ENCODE measurements at regions not wholly inside any gene's neighbourhood (a gene's known extent, or its start where the extent isn't known, plus 50 kb on each side); places are given as distances from the start of the nearest gene placed in this dataset.
A peak's percentile ranks its signal among the peaks of the same experiment; 100 is the strongest.

DNA sequence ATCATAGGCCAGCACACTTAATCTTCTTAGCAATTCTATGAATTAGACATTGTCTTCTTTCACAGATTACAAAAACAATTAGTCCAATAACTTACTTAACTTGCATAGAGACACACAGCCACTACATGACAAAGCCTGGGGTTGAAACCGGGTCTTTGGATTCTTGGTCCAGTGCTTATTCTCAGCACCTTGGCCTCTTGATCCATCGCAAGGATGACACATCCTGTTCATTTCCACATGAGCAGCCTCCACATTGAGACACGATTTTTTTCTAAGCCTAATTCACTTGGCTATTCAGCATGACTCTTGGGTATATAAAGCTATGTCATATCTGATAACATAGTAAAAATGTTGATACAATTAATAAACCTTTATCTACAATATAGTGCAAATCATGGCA lies 221.0 kb upstream of the FOXD3 start:
- TF ChIP-seq, protein P1, sequence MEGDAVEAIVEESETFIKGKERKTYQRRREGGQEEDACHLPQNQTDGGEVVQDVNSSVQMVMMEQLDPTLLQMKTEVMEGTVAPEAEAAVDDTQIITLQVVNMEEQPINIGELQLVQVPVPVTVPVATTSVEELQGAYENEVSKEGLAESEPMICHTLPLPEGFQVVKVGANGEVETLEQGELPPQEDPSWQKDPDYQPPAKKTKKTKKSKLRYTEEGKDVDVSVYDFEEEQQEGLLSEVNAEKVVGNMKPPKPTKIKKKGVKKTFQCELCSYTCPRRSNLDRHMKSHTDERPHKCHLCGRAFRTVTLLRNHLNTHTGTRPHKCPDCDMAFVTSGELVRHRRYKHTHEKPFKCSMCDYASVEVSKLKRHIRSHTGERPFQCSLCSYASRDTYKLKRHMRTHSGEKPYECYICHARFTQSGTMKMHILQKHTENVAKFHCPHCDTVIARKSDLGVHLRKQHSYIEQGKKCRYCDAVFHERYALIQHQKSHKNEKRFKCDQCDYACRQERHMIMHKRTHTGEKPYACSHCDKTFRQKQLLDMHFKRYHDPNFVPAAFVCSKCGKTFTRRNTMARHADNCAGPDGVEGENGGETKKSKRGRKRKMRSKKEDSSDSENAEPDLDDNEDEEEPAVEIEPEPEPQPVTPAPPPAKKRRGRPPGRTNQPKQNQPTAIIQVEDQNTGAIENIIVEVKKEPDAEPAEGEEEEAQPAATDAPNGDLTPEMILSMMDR (IDR thresholded peaks at IDR 0.05; ENCODE audit: low read depth, low read length, missing control alignments): no peak
- in situ Hi-C loops (cut with HindIII; ENCODE audit: low pct_ligation_motif_present, low sequenced_read_pairs): no loop called here
- Histone ChIP-seq H3K27ac (no peak overlapping the region), H3K36me3 (replicated peaks) (no peaks in the 10 kb centered on the region), H3K27me3 (replicated peaks) (no peaks in the 10 kb centered on the region), H3K4me3 (ENCODE audit: low read depth, low read length) (no peak overlapping the region)
- no peak for DNase-seq

DNA sequence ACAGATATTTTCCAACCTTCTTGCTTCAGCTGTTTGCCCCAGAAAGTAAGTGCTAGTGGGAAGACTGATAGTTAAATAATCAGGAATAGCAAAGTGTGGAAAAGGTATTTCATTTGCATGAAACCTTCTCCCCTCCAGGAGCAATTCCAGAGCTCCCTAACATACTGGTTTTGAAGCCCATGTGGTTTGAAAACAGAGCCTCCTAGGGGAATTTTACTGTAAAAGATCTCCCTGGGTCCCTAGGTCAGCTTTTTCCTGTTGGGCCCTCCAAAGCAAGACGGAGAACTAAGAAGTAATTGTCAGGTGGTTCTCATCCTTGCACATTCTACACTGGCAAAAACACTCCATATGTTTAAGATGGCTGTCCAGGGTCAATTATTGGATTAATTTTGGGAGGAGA lies 218.7 kb upstream of the FOXD3 start:
- H3K36me3 ChIP-seq (replicated peaks): no peaks in the 10 kb centered on the region
- TF ChIP-seq, protein P1 (IDR thresholded peaks at IDR 0.05; ENCODE audit: low read depth, low read length, missing control alignments): no peak
- no peak overlapping the region for H3K27ac ChIP-seq
- in situ Hi-C loops (cut with HindIII; ENCODE audit: low pct_ligation_motif_present, low sequenced_read_pairs): no loop called here
- DNase-seq: no peak
- no peaks in the 10 kb centered on the region for H3K27me3 ChIP-seq (replicated peaks)
- H3K4me3 ChIP-seq (ENCODE audit: low read depth, low read length): no peak overlapping the region

- no peak for DNase-seq
- no peaks in the 10 kb centered on the region for H3K36me3 ChIP-seq (replicated peaks)
- TF ChIP-seq, protein P1 (IDR thresholded peaks at IDR 0.05; ENCODE audit: low read depth, low read length, missing control alignments): no peak
- no peak overlapping the region for H3K4me3 ChIP-seq (ENCODE audit: low read depth, low read length)
- H3K27me3 ChIP-seq (replicated peaks): peaks cover 6% of the 10 kb centered on the region
- in situ Hi-C loops (cut with HindIII; ENCODE audit: low pct_ligation_motif_present, low sequenced_read_pairs): no loop called here
- no peak overlapping the region for H3K27ac ChIP-seq
These were observed 215.3 kb upstream of the FOXD3 start for GRCh38 chr1:63107066-63107465.

- TF ChIP-seq, protein P1 (IDR thresholded peaks at IDR 0.05; ENCODE audit: low read depth, low read length, missing control alignments): no peak
- Histone ChIP-seq H3K27ac (no peak overlapping the region), H3K27me3 (replicated peaks) (peaks cover 6% of the 10 kb centered on the region), H3K4me3 (ENCODE audit: low read depth, low read length) (no peak overlapping the region), H3K36me3 (replicated peaks) (no peaks in the 10 kb centered on the region)
- in situ Hi-C loops (cut with HindIII; ENCODE audit: low pct_ligation_motif_present, low sequenced_read_pairs): no loop called here
- DNase-seq: no peak
These were observed 214.2 kb upstream of the FOXD3 start for GRCh38 chr1:63108206-63108605.

DNA sequence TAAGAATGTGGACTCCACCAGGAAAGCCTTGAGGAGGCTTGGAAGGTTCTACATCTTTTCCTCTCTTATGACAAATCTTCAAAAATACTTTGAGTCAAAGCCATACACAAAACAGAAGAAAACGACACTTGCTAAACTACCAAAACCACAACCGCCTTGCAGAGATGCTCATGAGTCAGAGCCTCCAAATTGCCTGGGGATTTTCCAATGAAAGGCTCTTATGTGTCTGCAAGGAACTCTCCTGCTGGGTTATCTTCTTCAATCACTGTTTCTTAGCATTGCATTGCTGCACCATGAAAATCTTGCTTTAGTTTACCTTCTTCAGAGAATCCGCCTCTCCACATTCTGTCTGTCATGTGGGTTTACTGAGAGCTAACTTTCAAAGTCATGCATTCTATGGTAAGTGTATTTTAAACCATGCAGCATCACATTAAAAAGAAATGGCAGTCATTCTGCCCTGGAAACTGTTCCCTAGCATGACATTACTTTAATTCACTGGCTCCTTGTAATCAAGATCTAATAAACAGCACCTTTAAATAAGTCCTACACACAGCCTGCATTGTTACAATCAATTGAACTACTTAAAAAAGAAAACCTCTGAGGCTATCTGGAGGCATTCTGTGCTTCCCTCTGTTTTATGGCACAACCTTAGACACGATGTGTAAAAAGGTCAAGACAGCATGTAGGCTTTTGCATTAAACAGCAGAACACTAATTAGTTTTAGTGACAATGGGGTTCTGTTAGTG lies 210.0 kb upstream of the FOXD3 start:
- peak; percentile 84 for DNase-seq

More for the DNA sequence above, 210.0 kb upstream of the FOXD3 start:
- TF ChIP-seq, protein P1 (IDR thresholded peaks at IDR 0.05; ENCODE audit: low read depth, low read length, missing control alignments): no peak
- in situ Hi-C loops (cut with HindIII; ENCODE audit: low pct_ligation_motif_present, low sequenced_read_pairs): no loop called here
- Histone ChIP-seq H3K4me3 (ENCODE audit: low read depth, low read length) (no peak overlapping the region), H3K27ac (no peak overlapping the region), H3K27me3 (replicated peaks) (peaks cover 6% of the 10 kb centered on the region), H3K36me3 (replicated peaks) (no peaks in the 10 kb centered on the region)
